ENCODE measurements at regions not wholly inside any gene's neighbourhood (a gene's known extent, or its start where the extent isn't known, plus 50 kb on each side); places are given as distances from the start of the nearest gene placed in this dataset.
A peak's percentile ranks its signal among the peaks of the same experiment; 100 is the strongest.

DNA sequence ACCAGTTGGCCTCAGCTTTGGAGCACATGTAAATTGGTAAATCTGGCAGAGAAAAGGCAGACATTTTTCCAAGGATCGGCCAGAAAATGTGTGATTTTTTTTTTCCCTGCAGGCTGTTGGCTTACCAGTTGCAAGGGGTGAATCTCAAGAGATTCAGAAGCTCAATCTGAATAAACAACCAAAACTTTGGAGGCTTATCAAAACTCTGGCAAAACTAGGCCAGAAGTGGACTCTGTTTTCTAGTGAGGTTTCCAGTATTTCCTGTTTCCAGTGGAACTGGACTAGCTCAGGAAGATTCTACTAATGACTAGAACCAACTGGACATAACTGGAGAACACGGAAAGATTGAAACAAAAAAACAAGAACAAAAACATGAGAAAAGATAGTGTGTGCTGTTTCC, 191.3 kb downstream of the SMIM20 start:
- DNase-seq (ENCODE audit: low spot score) = no peak

DNA sequence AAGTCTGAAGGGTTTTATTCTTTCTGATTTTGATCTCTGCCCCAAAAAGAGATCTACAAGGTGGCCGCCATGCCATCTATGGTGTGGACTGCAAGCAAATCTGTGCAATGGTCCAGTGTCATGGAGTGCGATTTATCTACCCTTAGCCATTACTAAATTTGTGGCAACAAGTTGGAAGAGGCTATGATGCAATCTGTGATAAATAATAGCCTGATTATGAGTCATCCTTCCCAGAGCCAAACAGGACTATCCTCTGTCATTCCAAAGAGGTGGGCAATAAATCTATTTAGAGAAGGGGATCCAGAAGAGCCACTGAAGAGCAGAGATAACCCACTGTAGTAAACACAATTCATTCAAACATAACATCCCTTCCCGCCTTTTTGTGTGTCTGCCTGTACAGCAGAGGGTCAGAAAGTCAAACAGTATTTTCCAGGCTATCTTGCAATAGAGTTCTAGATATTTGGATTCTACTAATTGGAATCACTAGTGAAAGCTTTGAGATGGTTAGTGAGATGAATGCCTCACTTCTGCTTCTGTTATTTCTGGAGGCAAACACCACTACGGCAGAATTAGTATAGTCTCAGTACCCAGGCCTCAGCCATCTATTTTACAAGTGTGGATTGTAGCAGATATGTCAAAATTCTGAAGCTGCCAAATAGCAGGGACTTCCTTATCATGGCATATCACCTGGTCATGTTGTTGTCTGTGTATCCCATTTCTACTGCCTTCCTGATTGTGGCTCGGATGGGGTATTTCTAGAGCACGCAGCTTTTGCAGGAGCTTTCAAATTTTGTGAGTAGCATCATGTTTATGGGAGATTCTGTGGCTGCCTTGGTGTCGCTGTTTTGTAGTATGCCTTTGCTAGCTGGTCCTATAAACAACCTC, 192.0 kb downstream of the SMIM20 start:
- DNase-seq (ENCODE audit: low spot score) = peak; percentile 43

DNA sequence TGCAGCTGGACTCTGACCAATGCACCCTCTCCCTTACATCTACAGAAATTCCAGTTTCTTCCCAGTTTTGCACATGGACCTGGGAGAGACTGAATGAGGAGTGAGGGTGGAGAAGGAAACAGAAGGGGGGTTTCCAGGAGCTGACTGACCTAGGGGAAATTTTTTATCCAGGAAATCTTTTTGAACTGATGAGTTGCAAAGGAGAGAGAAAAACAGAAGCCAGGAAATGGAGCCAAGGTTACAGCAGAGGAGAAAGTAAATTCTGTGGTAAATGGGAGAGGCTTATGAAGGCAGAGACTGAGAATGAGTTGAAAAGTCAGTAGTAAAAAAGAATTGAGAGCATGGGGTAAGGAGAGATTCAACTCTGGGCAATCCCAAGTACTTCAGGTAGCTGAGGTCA, 192.8 kb downstream of the SMIM20 start:
- DNase-seq (ENCODE audit: low spot score) = no peak

DNA sequence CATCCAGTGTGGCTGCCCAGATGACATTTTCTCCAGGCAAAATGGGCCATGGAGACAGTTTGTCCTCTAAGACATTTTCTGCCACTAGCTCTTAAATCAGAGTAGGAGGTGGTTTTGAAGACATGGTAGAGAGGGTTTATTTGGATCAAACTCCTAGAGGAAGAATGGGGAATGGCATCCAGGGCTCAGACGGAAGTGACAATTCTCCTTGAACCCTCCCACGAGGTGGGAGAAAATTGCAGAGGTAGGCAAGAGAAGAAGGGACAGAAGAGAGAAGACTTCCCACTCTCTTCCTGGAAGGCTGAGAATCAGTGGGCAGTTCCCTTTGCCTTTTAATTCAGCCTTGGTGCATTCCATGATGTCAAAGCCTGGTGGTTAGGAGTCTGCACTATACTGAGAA, 194.0 kb downstream of the SMIM20 start:
- no peak for DNase-seq (ENCODE audit: low spot score)

DNA sequence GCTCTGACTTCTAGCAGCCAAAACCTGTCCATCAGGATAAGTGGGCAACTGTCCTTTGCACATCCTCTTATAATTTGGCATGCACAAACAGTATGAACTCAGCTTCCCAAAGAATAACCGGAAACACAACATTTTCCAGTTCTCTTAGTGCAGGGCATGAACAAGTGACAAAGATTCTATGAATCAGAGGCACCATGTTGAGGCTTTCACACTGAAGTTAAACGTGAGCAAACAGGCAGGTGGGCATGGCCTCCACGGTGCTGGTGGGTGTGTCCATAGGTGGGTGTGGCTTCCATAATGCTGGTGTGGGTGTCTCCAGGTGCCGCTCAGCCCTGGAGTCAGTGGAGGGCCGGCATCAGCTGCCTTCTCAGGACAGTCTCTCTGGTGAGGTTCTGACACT, 196.5 kb downstream of the SMIM20 start:
- DNase-seq (ENCODE audit: low spot score) = no peak

DNA sequence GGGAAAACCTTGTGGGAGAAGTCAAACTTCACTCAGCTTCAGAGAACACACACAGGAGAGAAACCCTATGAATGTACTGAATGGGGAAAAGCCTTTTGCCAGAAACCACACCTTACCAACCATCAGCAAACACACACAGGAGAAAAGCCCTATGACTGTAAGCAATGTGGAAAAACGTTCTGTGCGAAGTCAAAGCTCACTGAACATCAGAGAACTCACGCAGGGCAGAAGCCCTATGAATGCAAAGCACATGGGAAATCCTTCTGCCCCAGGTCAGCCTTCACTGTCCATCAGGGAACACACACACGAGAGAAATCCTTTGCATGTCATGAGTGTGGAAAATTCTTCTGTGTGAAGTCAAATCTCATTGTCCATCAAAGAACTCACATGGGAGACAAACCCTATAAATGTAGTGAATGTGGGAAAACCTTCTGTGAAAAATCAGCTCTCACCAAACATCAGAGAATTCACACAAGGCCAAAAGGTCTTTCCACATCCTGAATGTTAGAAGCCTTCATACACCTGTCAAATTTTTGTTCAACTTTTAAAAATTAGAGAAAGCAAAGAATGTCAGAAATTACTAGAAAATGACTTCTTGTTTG, 199.4 kb downstream of the SMIM20 start:
- no peak for DNase-seq (ENCODE audit: low spot score)

DNA sequence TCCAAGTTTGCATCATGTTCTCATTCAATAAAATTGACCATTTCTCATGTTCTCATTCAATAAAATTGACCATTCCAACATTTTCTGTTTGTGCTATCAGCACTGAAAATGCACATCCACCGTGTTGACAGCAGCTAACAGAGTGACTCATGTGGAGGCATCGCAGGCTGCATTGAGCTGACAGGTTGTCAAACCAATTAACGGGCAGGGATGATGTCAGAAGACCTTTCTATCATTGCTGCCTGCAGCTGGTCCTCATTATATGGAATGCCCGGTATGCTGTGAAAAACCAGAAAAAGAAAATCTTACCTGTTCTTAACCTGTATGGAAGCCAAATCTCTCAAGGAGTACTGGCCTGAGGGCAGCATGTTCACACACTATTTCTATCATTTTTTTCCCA, 202.0 kb downstream of the SMIM20 start:
- no peak for DNase-seq (ENCODE audit: low spot score)

DNA sequence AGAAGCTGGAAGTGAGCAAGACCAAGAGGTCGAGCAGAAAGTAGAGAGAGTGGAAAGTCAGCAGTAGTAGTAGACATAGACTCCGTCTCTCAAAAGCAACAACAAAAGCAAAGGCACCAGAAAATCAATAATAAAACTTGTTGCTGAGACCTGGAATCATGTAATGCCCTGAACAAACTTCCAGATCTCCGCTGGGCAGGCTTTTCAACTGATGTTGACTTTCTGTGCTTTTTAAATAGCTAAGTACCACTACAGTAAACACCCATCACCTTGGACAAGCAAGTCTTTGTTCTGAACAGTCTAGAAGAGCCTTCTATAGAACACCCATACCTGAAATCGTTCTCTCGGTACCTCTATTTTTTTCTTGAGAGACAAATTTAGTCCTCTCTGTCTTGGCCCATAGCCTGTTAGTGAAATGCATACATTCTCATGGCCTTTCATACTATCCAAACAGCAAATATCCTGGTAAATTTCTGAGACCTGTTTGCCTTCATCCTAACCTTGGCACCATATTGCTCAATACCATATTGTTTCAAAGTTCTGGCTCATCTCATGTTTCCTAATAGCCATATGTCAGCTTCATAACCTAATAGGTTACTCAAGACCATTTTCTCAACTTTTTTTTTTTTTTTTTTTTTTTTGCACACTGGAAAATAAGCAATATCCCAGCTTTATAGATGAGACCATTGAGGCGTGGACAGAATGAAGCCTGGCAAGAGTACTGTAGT, 200.6 kb upstream of the RBPJ start:
- DNase-seq (ENCODE audit: low spot score) = no peak

DNA sequence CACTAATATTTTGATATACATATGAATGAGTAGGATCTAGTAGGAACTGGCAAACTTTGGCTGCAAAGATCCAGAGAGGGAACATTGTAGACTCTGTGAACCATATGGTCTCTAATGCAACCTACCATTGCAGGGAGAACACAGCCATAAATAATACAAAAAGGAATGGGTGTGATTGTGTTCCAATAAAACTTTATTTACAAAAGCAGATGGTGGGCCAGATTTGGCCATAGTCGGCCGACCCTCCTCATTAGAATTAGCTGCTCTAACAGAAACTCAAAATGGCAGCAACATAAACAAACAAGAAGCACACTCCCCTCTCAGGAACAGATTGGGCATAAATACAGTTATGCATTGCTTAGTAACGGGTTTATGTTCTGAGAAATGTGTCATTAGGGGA, 198.1 kb upstream of the RBPJ start:
- DNase-seq (ENCODE audit: low spot score) = no peak

DNA sequence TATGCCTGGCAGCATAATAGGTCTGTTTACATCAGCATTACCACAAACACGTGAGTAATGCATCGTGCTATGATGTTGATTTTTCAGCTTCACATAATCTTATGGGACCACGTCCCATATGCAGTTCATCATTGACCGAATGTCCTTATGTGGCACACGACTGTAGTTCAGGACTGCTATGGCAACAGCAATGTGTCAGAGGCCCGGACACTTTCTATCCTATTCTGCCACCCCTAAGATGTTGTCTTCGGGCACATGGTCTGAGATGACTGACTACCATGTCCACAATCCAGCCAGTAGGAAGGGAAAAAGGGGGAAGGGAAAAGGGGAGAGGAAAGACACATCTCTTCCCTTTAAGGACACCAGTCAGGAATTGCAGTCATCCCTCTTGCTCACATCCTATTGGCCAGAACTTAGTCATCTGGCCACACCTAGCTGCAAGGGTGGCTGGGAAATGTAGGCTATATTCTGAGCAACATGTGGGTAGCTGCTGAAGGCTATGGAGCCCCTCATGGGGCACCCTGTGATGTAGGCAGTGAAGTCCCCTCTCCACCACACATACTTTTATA, 196.0 kb upstream of the RBPJ start:
- no peak for DNase-seq (ENCODE audit: low spot score)

DNA sequence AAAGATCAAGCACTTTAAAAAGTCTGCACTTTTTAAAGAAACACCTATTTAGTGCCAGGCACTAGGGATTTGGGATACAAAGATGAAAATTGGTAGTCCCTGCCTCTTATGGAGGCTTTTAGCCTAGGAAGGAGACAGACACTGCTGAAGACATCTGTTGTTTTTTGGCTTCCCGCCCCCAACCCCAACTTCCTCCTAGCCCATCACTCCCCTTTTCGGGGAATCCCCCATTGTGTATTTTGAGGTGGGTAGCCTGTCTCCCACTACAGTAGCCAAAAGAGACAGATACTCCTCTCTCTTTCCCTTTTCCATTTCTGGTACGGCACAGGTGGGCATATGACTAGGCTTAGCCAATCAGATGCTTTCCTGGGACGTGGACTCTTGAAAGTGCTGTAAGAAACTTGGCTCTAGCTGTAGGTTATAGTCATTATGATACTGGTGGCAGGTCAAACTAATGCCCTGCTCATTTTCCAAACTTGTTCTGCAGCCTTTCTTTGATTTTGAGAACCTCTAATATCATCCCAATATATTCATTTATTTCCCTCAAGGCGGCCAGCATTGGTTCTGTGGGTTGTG, 194.6 kb upstream of the RBPJ start:
- no peak for DNase-seq (ENCODE audit: low spot score)

DNA sequence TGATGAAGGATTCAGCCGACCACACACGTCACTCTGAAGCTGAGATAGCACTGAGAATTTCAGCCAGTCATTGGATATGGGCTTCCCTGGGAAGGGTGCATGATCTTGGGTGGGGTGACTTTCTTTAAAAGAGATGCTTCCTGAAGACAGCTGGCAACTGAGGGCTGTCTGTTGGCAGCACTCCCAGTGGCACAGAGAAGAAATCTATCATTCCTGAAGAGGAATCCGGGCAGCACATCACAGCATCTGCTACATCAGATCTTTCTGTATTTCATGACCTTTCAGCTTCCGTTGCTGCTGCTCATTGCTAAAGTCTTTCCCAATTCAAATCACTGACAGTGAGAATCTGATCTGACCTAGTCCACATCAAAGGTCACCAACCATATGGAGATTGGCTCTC, 193.8 kb upstream of the RBPJ start:
- no peak for DNase-seq (ENCODE audit: low spot score)

DNA sequence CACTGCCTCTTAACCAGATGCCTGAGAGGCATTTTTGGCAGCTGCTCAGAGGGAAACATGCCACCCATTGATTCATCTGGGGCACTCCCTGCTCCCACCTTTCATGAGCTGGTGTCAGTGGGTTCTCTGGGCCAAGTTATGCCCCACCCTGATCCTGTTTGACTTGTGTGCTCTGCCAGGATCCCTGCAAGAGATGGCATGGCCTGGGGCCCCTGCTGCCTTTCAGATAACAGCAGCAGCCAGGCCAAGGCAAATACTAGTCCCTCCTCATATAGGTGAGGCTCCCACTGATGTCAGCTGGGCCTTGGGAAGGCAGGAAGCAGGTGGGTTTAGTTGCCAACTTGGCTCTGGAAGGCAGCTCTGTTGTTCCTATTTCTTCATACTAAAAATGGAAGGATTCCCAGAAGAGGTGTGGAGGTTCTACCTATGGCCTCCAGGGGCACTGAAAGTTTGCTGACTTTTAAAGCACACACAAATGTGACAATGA, 192.9 kb upstream of the RBPJ start:
- no peak for DNase-seq (ENCODE audit: low spot score)

DNA sequence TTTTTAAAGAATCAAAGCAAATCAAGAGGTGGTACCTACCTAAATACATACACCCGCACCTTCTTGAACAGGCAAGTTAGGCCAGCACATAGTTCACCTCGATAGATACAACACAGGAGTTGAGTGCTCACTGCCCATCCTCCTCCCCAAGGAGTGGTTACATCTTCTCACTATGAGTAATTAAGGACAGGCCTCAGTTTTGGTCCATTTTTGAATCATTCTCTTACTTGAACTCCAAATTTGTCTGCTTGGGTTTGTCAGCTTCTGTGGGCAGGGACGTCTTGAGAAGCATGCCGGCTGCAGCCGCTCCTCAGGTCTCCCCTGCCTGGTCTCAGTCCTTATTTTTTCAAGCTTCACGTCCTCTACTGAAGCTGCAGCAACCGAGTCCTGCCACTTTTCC, 190.6 kb upstream of the RBPJ start:
- no peak for DNase-seq (ENCODE audit: low spot score)

DNA sequence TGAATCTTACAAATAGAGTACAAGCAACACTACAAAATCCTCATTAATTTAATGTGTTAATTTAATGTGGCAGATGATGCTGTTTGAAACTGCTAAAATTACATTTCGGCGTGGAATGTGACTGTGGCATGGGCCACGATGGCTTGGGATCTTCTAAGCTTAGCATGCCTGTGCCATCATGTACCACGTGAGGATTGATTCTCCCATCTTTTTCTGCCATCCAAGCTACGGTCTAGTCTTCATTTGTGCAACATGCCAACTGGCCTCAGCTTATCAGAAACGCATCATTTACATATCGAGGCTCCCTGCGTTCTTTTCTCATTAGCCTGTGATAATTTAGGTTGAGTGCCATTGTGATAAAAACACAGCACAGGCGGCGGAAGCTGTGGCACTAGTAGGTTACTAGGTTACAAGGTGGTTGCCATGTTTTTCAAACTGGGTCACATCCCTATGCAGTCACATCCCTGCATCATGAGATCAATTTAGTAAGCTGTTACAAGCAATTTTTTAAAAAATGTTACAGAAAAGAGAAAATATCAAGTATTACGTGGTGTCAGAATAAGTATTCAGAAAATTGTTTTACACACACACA, 189.9 kb upstream of the RBPJ start:
- no peak for DNase-seq (ENCODE audit: low spot score)

DNA sequence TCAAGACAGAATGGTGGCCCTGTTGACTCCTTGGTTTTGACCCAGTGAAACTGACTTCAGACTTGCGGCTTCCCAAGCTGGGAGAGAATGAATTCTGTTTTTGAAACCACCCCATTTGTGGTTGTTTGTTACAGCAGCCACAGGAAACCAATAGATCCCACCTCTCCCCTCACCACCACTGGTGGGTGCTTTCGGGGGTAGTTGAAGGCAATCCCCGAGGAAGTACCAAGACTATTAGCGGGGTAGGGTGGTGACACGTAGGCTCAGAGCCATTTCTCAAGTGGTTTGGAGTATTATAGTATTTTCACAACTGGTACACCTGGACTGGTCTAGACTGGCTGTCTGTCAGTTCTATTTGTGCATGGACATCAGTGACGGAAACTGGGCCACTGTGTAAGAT, 189.1 kb upstream of the RBPJ start:
- DNase-seq (ENCODE audit: low spot score) = no peak

DNA sequence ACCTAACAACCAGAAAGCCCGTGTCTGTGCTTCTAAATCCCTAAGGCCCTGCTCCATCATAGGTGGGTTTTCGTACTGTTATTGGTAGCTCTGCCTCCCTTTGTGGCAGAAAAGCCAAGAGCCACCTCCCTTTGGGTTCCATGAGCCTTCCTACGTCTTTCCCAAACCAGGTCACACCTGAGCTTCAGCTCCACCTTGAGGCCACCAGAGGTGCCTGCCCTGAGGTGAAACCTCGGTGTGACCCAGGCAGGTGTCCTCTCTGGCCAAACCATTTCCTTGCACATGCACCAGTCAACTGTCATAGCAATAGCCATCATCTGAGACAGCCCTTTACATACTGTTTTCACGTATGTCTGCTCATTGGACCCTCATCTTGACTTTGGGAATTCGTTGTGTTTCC, 188.0 kb upstream of the RBPJ start:
- DNase-seq (ENCODE audit: low spot score) = no peak

DNA sequence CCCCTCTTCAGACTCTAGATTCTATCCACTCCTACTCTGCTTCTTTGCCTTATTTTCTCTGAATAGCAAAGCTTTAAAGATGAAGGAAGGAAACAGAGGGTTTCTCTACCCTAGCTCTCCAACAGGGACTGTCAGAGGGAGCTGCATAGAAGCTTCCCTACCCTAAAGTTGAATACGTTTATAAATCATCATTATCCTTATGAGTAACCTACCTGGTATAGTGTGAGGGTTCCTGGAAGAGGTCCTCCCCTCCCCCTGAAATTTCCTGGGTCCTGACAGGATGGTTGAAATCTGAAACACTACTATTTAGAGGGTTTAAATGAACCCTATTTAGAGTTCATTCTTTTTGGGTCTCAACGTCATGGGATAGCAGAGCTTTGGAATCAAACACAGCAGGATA, 187.0 kb upstream of the RBPJ start:
- no peak for DNase-seq (ENCODE audit: low spot score)

DNA sequence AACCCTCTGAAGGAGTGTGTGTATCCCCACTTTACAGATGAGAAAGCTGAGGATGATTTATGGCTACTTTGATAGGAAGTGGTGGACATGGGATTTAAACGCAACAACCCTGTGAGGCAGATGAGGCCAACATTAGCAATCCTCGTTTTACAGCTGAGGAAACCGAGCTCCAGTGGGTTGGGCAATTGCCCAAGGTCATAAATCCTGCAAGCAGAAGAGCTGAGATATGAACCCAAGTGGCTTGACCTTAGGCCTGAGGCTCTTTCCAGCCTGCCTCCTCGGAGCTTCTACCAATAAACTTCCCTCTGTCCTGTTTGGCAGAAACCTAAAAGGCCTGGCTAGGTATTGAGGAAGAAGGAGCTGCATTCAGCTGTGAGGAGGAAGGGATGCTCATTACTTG, 185.5 kb upstream of the RBPJ start:
- DNase-seq (ENCODE audit: low spot score) = no peak

DNA sequence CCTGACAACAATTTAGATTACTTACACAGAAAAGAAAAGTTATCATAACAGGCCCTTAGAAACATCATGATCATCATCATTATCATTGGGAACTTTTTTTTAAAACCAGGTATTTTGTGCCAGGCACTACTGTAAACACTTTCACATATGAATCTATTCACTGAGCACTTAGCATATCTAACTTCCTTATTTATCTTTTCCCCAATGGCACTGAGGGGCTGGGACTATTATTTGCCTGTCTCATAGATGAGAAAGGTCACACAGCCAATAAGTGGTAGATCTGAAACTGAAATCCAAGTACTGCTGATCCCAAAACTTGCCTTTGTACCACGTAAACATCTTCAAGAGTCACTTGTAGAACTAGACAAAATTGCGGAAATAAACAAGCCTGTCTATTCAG, 184.2 kb upstream of the RBPJ start:
- DNase-seq (ENCODE audit: low spot score) = no peak

DNA sequence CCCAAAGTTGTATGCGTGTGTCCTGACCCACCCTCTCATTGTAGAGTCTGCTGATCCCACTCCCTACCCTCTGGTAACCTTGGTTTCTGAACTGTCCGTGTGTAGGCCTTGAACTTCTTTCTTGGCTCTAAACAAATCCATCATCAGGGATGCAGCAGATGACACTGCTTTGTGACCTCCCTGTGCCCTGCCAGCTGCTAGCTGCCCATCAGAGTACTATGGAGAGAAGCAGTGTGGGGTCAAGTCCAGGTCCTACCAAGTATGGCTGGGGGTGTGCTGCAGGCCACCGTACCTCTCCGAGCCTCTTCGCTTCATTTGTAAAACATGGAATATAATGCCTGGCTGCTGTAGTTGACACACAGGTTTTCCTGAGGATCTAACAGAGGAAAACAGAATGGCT, 183.5 kb upstream of the RBPJ start:
- DNase-seq (ENCODE audit: low spot score) = no peak

DNA sequence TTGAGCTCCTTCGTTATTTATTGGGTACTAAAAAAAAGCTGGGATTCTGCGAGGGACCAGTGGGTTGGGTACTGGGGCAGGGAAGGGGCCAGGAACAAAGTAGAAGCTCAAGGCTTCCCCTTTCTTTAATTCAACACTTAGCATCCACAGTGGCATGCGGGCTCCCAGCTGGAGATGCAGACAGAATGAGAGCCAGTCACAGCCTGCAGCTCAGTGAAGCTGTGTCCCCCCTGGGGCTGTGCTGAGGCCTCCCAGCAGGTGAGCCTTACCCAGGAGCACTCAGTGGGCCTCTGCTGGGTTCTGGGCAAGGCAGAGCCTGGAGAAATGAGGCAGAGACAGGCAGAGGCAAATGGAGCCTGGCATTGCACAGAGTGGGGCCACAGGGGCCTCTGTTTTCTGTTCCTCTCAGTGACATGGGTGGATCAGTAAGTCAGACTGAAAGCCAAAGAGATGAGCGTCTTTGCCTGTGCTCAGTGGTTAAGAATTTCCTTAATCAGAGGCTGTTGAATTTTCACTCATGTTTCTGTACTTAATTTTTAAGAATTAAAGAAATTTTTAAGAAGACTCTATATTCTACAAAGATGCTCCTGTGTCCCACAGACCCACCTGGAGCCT, 181.4 kb upstream of the RBPJ start:
- no peak for DNase-seq (ENCODE audit: low spot score)

Measured in COLO829 (cell line).